Ammon's horn (tissue), 1 donor: ENCODE measurements at regions not wholly inside any gene's neighbourhood (a gene's known extent, or its start where the extent isn't known, plus 50 kb on each side); places are given as distances from the start of the nearest gene placed in this dataset.

Experiments
- DNase-seq: peaks from one replicate; pipeline ENCODE4 v3.0.0-alpha.2; 2016; ENCODE audit warnings: low spot score

- DNase-seq = no peak
Observed at GRCh38 chr2:222797871-222798270, 63.0 kb upstream of the ACSL3 start.

DNA sequence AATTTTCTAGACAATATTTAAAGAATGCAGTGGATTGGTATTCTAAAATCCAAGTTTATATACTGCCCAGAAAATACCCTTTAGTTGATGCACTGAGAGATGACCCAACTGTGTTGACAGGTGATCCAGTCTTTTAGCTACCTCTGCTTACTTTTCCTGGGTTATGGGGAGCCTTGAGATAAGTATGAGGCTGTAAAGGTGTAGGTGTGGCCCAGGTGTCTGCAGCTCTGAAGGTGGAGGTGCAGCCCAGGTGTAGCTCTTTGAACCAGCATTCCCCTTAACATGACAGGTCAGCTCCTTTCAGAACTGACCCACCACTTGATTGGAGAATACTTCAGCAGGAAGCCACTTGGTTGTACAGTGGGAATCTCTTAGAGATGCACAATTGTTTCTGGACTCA, 62.3 kb upstream of the ACSL3 start:
- DNase-seq = no peak

DNA sequence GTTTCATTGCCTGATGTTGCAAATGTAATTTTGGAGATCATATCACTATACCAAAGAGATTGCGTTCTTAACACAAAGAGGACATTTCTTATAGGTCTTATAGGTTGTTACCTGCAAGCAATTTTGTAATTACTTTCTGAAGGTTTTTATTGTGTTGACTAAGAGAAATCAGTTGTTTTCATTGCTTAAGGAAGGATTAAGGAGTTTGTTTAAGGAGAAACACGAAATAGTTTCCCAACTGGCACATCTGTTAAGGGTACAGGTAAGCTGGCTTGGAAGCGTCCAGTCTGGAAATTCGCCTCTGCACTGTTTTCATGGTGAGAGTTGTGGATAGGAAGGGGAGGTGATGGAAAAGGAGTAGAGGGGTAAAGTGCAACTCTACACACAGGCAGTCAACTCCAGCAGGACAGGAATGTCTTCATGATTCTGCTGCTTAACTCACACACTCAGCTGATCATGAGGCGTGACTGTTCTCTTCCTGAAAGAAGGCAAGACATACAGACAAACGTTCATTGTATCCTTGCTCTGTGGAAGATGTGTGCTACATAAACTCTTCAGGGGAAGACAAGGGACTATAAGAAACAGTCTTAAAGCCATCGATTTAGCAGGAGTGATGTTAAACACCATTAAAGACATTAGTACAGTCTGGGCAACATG, 61.4 kb upstream of the ACSL3 start:
- no peak for DNase-seq

- DNase-seq = peak; percentile 36
Observed at GRCh38 chr2:222802514-222803196, 58.2 kb upstream of the ACSL3 start.

DNA sequence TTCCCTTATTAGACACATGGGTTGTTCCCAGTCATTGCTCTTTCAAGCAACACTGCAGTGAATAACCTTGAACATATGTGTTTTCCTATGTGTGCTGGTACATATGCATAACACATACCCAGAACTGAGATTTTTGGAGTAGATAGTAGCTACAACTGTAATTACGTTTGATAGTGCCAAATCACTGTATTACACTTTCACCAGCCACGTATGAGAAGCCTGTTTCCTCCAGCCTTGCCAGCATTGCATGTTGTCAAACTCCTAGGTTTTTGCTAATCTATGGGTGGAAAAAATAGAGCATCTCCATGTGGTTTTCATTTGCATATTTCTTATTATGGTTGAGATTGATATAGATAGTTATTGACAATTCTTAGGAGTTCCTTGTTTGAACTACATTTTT, 56.5 kb upstream of the ACSL3 start:
- no peak for DNase-seq

DNA sequence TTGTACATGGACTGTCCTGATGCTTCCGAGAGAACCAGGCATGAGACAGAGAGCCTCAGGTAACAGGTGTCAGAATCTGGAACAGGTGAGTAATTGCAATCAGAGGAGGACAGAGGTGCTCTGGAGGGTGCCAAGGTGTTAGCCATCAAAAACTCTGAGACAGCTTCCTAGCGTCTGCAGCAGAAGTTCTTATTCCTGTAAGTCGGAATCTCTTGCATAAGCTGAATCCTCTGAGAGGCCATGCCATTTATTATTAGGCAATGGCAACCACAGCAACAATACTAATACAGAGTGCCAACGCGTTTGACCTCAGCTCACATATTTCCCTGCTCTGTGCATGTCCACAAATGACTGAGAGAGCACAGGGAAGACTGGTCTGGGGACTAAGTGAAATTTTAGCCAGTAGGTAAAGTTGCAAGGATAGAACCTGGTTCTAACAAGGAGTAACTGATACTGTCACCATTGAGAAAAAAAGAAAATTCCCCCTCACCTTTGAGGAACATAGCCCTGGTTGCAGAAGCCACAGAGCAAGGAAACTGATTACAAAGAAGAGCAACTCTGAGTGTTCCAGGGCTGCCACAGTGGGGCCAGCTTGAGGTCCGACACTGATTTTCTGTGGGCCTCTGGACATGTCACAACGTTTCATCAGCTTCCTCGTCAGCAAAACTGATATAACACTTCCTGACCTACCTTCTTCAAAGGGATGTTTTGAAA, 55.1 kb upstream of the ACSL3 start:
- DNase-seq = no peak

DNA sequence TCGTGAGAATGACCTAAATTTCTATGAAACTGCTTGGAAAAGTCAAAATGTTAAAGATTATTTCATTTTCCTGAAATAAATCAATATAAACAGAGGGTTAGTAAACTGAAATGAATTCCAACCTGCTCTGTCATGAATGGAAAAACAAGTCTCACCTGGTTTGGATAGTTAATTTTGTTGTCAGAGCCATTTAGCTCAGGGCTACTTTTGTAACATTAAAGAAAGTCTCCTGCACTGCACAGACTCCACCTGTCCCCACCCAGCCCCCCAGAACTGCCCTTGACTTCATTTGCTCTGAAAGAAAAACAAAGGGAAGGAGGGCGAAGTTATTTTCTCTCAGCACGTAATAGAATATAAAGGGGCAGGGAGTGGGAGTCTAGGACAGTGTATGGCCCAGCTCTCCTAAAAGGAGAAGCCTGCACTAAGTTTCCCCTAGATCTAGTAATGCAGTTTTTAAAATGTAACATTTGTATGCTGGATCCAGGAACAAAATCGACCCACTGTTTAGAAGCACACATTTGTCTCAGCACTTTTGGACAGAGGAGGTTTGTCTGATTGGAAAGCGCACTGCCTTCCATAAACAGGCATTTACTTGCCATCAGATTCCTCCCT, 54.2 kb upstream of the ACSL3 start:
- no peak for DNase-seq

- no peak for DNase-seq
Observed at GRCh38 chr2:222807431-222807830, 53.4 kb upstream of the ACSL3 start.

DNA sequence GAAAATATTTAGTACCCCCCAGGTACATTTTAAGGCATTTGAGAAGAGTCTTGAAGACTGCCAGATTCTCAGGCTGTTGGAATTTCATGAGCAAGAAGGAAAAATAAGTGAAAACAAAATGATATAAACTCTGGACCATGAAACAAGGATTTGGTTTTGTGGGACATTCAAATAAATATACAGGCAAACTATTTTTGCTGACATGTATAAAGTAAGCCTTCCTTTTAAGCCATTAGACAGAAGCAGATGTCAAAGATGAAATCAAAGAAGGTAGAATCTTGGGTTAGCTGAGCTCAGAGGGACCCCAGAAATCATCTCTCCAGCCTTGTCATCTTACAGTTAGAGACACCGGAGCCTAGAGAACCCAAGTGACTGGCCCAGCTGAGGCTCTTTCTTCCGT, 51.3 kb upstream of the ACSL3 start:
- DNase-seq = no peak

GRCh38 chr2:222810044-222810443, 50.8 kb upstream of the ACSL3 start:
- no peak for DNase-seq
